ENCODE measurements at regions not wholly inside any gene's neighbourhood (a gene's known extent, or its start where the extent isn't known, plus 50 kb on each side); places are given as distances from the start of the nearest gene placed in this dataset.

DNA sequence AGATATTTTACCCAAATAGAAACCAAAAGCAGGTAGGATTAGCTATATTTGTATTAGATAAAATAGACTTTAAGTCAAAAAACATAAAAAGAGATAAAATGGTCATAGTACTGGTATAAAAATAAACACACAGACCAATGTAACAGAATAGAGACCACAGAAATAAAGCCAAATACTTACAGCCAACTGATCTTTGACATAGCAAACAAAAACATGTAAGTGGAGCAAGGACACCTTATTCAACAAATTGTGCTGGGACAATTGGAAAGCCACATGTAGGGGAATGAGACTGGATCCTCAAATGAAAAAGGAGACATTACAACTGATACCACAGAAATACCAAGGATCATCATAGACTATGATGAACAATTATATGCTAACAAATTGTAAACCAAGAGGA is 94.5 kb upstream of the SIRPG start:
- ATAC-seq (no peak), DNase-seq (ENCODE audit: low read depth, low spot score) (no peak), FAIRE-seq (no peak)
- ChIA-PET CTCF (interaction anchor here (2.0 to 3.1 kb wide), 3 partner anchors 13 to 25 kb away, joined by 5 to 15 read pairs (median 6); no protein-coding TSS in a partner anchor), POLR2A (interaction anchor here (0.6 kb wide), 1 partner anchor 25 kb away, joined by 4 read pairs; no protein-coding TSS in a partner anchor), SMC1A (ENCODE audit: uncharacterized antibody, unreplicated experiment) (interaction anchor here (1.4 to 3.7 kb wide), 3 partner anchors 7 to 27 kb away, joined by 4 to 14 read pairs (median 4); no protein-coding TSS in a partner anchor), RAD21 (ENCODE audit: unreplicated experiment) (no interaction called here)
- BruUV-seq (replicated peaks) = no TSS peak
- H3K36me3 ChIP-seq (ENCODE audit: control insufficient read depth in 2 of 2, insufficient read depth in 2 of 2, low read length in 1 of 2) = no peaks in the 10 kb centered on the region
- TF ChIP-seq NFIC (IDR thresholded peaks at IDR 0.05; ENCODE audit: low read depth, low read length) = no peak
- TF ChIP-seq NFYB (IDR thresholded peaks at IDR 0.05; ENCODE audit: insufficient read depth, low read depth, low read length) = no peak
- no peak for TF ChIP-seq MYB (IDR thresholded peaks at IDR 0.05; ENCODE audit: borderline replicate concordance, low read depth, low read length)
- H3K9ac ChIP-seq (ENCODE audit: control insufficient read depth, insufficient read depth, low read length) = no peak overlapping the region
- no peak overlapping the region for H2AFZ ChIP-seq (ENCODE audit: control insufficient read depth, low read depth, low read length)
- no peaks in the 10 kb centered on the region for H3K4me1 ChIP-seq (ENCODE audit: control insufficient read depth, insufficient read depth, low read length)
- in situ Hi-C loops (cut with MboI) = no loop called here
- H3K79me2 ChIP-seq (ENCODE audit: control insufficient read depth, insufficient read depth, low read length) = no peaks in the 10 kb centered on the region
- no peaks in the 10 kb centered on the region; a peak in 1 of 4 replicates for H3K27me3 ChIP-seq (replicated peaks in 1 of 2; ENCODE audit: control insufficient read depth in 2 of 2, insufficient read depth in 2 of 2, low read length in 1 of 2)
- intact Hi-C loops (cut with micrococcal nuclease; ENCODE audit: unreplicated experiment) = no loop called here
- no peak overlapping the region for H3K27ac ChIP-seq (ENCODE audit: control insufficient read depth, insufficient read depth)
- H3K9me3 ChIP-seq (replicated peaks; ENCODE audit: control insufficient read depth, insufficient read depth, low read length) = no peaks in the 10 kb centered on the region; the same call in 1 of the 3 replicates
- no peak overlapping the region for H3K4me2 ChIP-seq (ENCODE audit: control insufficient read depth, insufficient read depth)
- no peak overlapping the region for H3K4me3 ChIP-seq
- H4K20me1 ChIP-seq (ENCODE audit: control insufficient read depth, insufficient read depth) = no peaks in the 10 kb centered on the region

DNA sequence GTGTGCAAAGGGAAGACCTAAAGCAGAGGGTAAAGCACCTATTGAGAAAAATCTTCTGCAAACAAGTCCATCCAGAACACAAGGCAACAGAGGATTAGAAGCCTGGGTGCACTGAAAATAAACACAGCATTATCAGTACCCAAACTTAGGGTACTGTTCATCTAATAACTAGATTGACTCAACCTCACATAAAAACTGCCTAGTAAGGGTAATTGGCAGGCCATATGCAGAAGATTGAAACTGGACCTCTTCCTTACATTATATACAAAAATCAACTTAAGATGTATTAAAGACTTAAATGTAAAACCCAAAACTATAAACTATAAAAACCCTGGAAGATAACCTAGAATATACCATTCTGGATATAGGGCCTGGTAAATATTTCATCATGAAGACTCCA is 91.2 kb upstream of the SIRPG start:
- ChIA-PET RAD21 (ENCODE audit: unreplicated experiment) (no interaction called here), POLR2A (no interaction called here), SMC1A (ENCODE audit: uncharacterized antibody, unreplicated experiment) (interaction anchor here (2.2 kb wide), 1 partner anchor 16 kb away, joined by 5 read pairs; no protein-coding TSS in a partner anchor), CTCF (no interaction called here)
- no peaks in the 10 kb centered on the region; a peak in 1 of 4 replicates for H3K27me3 ChIP-seq (replicated peaks in 1 of 2; ENCODE audit: control insufficient read depth in 2 of 2, insufficient read depth in 2 of 2, low read length in 1 of 2)
- no peaks in the 10 kb centered on the region for H3K36me3 ChIP-seq (ENCODE audit: control insufficient read depth in 2 of 2, insufficient read depth in 2 of 2, low read length in 1 of 2)
- no peak for ATAC-seq
- H3K79me2 ChIP-seq (ENCODE audit: control insufficient read depth, insufficient read depth, low read length) = no peaks in the 10 kb centered on the region
- H4K20me1 ChIP-seq (ENCODE audit: control insufficient read depth, insufficient read depth) = no peaks in the 10 kb centered on the region
- no TSS peak for BruUV-seq (replicated peaks)
- no peak overlapping the region for H3K4me2 ChIP-seq (ENCODE audit: control insufficient read depth, insufficient read depth)
- no peaks in the 10 kb centered on the region; the same call in 1 of the 3 replicates for H3K9me3 ChIP-seq (replicated peaks; ENCODE audit: control insufficient read depth, insufficient read depth, low read length)
- no peak for DNase-seq (ENCODE audit: low read depth, low spot score)
- H3K9ac ChIP-seq (ENCODE audit: control insufficient read depth, insufficient read depth, low read length) = no peak overlapping the region
- H3K27ac ChIP-seq (ENCODE audit: control insufficient read depth, insufficient read depth) = no peak overlapping the region
- H3K4me1 ChIP-seq (ENCODE audit: control insufficient read depth, insufficient read depth, low read length) = no peaks in the 10 kb centered on the region
- intact Hi-C loops (cut with micrococcal nuclease; ENCODE audit: unreplicated experiment) = no loop called here
- no peak for FAIRE-seq
- H3K4me3 ChIP-seq = no peak overlapping the region
- in situ Hi-C loops (cut with MboI) = no loop called here
- H2AFZ ChIP-seq (ENCODE audit: control insufficient read depth, low read depth, low read length) = no peak overlapping the region
- TF ChIP-seq IRF4 (IDR thresholded peaks at IDR 0.05; ENCODE audit: low read depth, low read length) (no peak), BRCA1 (IDR thresholded peaks at IDR 0.05; ENCODE audit: low read depth, low read length) (no peak), ZNF217 (IDR thresholded peaks at IDR 0.05) (no peak), NFYA (IDR thresholded peaks at IDR 0.05; ENCODE audit: borderline replicate concordance, low read depth, low read length) (no peak), ZBED1 (IDR thresholded peaks at IDR 0.05; ENCODE audit: borderline replicate concordance) (no peak), TCF7 (IDR thresholded peaks at IDR 0.05; ENCODE audit: borderline replicate concordance) (no peak), EP300 (IDR thresholded peaks at IDR 0.05; ENCODE audit: borderline replicate concordance in 1 of 2, control insufficient read depth in 1 of 2, low read depth in 2 of 2, low read length in 2 of 2) (no peak), ZNF384 (IDR thresholded peaks at IDR 0.05; ENCODE audit: borderline replicate concordance, low read depth, low read length) (no peak), NR2C2 (IDR thresholded peaks at IDR 0.05; ENCODE audit: borderline replicate concordance, control insufficient read depth, insufficient read length, low read depth) (no peak), RAD51 (IDR thresholded peaks at IDR 0.05) (no peak), SUZ12 (IDR thresholded peaks at IDR 0.05; ENCODE audit: unreplicated experiment) (no peak), EED (IDR thresholded peaks at IDR 0.05; ENCODE audit: low read depth) (no peak)
- TF ChIP-seq, protein P1, sequence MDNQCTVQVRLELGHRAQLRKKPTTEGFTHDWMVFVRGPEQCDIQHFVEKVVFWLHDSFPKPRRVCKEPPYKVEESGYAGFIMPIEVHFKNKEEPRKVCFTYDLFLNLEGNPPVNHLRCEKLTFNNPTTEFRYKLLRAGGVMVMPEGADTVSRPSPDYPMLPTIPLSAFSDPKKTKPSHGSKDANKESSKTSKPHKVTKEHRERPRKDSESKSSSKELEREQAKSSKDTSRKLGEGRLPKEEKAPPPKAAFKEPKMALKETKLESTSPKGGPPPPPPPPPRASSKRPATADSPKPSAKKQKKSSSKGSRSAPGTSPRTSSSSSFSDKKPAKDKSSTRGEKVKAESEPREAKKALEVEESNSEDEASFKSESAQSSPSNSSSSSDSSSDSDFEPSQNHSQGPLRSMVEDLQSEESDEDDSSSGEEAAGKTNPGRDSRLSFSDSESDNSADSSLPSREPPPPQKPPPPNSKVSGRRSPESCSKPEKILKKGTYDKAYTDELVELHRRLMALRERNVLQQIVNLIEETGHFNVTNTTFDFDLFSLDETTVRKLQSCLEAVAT (IDR thresholded peaks at IDR 0.05) = no peak
- TF ChIP-seq, protein P2, sequence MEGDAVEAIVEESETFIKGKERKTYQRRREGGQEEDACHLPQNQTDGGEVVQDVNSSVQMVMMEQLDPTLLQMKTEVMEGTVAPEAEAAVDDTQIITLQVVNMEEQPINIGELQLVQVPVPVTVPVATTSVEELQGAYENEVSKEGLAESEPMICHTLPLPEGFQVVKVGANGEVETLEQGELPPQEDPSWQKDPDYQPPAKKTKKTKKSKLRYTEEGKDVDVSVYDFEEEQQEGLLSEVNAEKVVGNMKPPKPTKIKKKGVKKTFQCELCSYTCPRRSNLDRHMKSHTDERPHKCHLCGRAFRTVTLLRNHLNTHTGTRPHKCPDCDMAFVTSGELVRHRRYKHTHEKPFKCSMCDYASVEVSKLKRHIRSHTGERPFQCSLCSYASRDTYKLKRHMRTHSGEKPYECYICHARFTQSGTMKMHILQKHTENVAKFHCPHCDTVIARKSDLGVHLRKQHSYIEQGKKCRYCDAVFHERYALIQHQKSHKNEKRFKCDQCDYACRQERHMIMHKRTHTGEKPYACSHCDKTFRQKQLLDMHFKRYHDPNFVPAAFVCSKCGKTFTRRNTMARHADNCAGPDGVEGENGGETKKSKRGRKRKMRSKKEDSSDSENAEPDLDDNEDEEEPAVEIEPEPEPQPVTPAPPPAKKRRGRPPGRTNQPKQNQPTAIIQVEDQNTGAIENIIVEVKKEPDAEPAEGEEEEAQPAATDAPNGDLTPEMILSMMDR (IDR thresholded peaks at IDR 0.05 in 2 of 3, conservative IDR thresholded peaks at IDR 0.05 in 1 of 3; ENCODE audit: control insufficient read depth in 2 of 3, extremely low read depth in 1 of 3, insufficient read depth in 1 of 3, low read depth in 3 of 3, low read length in 3 of 3) = no peak

All from GM12878 (cell line).